CD14-positive monocyte (primary cell): ENCODE measurements at regions not wholly inside any gene's neighbourhood (a gene's known extent, or its start where the extent isn't known, plus 50 kb on each side); places are given as distances from the start of the nearest gene placed in this dataset.

Experiments
- DNase-seq, 3 donors: peaks; one replicate each; pipeline ENCODE4 v3.0.0-alpha.2; 2011 to 2022
- H2AFZ ChIP-seq: 2 replicates; pipeline ENCODE4 v1.6.0; 2012; ENCODE audit warnings: mild to moderate bottlenecking, low read depth, low read length, inconsistent platforms; ENCODE audit not compliant: insufficient read depth, poor library complexity, severe bottlenecking
- H3K27ac ChIP-seq, 2 donors: 1 replicate in 1 of 2; 2 replicates in 1 of 2; pipeline ENCODE4 v1.5.1; 2012 to 2013; ENCODE audit warnings: low read length in 2 of 2, control low read depth in 1 of 2, inconsistent platforms in 1 of 2, low read depth in 1 of 2, mild to moderate bottlenecking in 1 of 2
- H3K27me3 ChIP-seq, 2 donors: one replicate each; pipeline versions ENCODE4 v1.6.0 to v1.6.1; 2011 to 2013; ENCODE audit warnings: low read length in 2 of 2; ENCODE audit not compliant: control insufficient read depth in 2 of 2, insufficient read depth in 2 of 2
- H3K36me3 ChIP-seq, 2 donors: replicated peaks in 1 of 2; 1 replicate in 1 of 2; 2 replicates in 1 of 2; pipeline versions ENCODE4 v1.5.1 to v1.6.1; 2012 to 2013; ENCODE audit warnings: low read length in 2 of 2, control low read depth in 1 of 2, inconsistent platforms in 1 of 2, mild to moderate bottlenecking in 1 of 2; ENCODE audit not compliant: insufficient read depth in 2 of 2, control insufficient read depth in 1 of 2
- H3K4me1 ChIP-seq, 2 donors: 1 replicate in 1 of 2; 2 replicates in 1 of 2; pipeline versions ENCODE4 v1.5.1 to v1.6.1; 2012 to 2013; ENCODE audit warnings: low read length in 2 of 2, control low read depth in 1 of 2, inconsistent platforms in 1 of 2, mild to moderate bottlenecking in 1 of 2, moderate library complexity in 1 of 2; ENCODE audit not compliant: insufficient read depth in 2 of 2, control insufficient read depth in 1 of 2
- H3K4me2 ChIP-seq: replicated peaks from 2 replicates; pipeline ENCODE3; 2012; ENCODE audit warnings: low read length, moderate library complexity, mild to moderate bottlenecking; ENCODE audit not compliant: poor library complexity, severe bottlenecking; ENCODE audit errors: extremely low read depth
- H3K4me3 ChIP-seq, 3 experiments: fragments of 200-600 bp in 1 of 3; sonication (generic) in 1 of 3; replicated peaks in 1 of 3; 1 replicate in 2 of 3; 2 replicates in 1 of 3; pipeline ENCODE4 v1.5.1; 2011 to 2013; ENCODE audit warnings: low read length in 3 of 3, mild to moderate bottlenecking in 3 of 3, control low read depth in 2 of 3, low read depth in 2 of 3, inconsistent platforms in 1 of 3, moderate library complexity in 1 of 3
- H3K79me2 ChIP-seq: 2 replicates; pipeline ENCODE4 v1.6.0; 2012; ENCODE audit warnings: mild to moderate bottlenecking, control low read depth, inconsistent platforms, low read length, moderate library complexity; ENCODE audit not compliant: insufficient read depth
- H3K9ac ChIP-seq: 2 replicates; pipeline ENCODE4 v1.6.0; 2017; ENCODE audit warnings: low read length, mild to moderate bottlenecking; ENCODE audit not compliant: insufficient read depth, poor library complexity, severe bottlenecking
- H3K9me3 ChIP-seq, 2 donors: replicated peaks in 1 of 2; 1 replicate in 1 of 2; 2 replicates in 1 of 2; pipeline versions ENCODE4 v1.5.1 to v1.6.1; 2012 to 2013; ENCODE audit warnings: low read length in 2 of 2, control low read depth in 1 of 2; ENCODE audit not compliant: control insufficient read depth in 1 of 2, insufficient read depth in 1 of 2
- H4K20me1 ChIP-seq: 2 replicates; pipeline ENCODE4 v1.6.0; 2012; ENCODE audit warnings: mild to moderate bottlenecking, low read length, control low read depth, moderate library complexity; ENCODE audit not compliant: insufficient read depth
- H3K27ac Mint-ChIP-seq, 7 donors: one replicate each; pipeline ENCODE4 v1.8.0; 2020; ENCODE audit warnings: mild to moderate bottlenecking in 7 of 7, mixed read lengths in 7 of 7, moderate library complexity in 6 of 7, inconsistent platforms in 2 of 7
- H3K27me3 Mint-ChIP-seq, 3 donors: one replicate each; pipeline ENCODE4 v1.8.0; 2021 to 2022; ENCODE audit warnings: low read depth in 3 of 3, mild to moderate bottlenecking in 3 of 3, mixed read lengths in 3 of 3, moderate library complexity in 3 of 3, inconsistent platforms in 1 of 3
- H3K36me3 Mint-ChIP-seq, 2 donors: one replicate each; pipeline ENCODE4 v1.8.0; 2020; ENCODE audit warnings: mixed read lengths in 2 of 2, inconsistent platforms in 1 of 2, mild to moderate bottlenecking in 1 of 2
- H3K4me1 Mint-ChIP-seq: one replicate; pipeline ENCODE4 v1.8.0; 2020; ENCODE audit warnings: mild to moderate bottlenecking, mixed read lengths
- H3K4me3 Mint-ChIP-seq, 2 donors: one replicate each; pipeline ENCODE4 v1.8.0; 2020; ENCODE audit warnings: mild to moderate bottlenecking in 2 of 2, mixed read lengths in 2 of 2, moderate library complexity in 1 of 2
- H3K9me3 Mint-ChIP-seq, 7 donors: one replicate each; pipeline ENCODE4 v1.8.0; 2020 to 2022; ENCODE audit warnings: mixed read lengths in 7 of 7, mild to moderate bottlenecking in 6 of 7, moderate library complexity in 6 of 7, inconsistent platforms in 2 of 7
- CTCF ChIP-seq: fragments of 200-600 bp; IDR thresholded peaks from one replicate; pipeline ENCODE4 v1.8.0; 2022; ENCODE audit warnings: antibody characterized with exemption, mild to moderate bottlenecking
- WGBS: methylation state at CpG from one replicate; pipeline ENCODE4 v1.1.5; 2013; ENCODE audit warnings: missing lambda C conversion rate; ENCODE audit not compliant: insufficient coverage; 5-methylcytosine and 5-hydroxymethylcytosine counted together
- intact Hi-C, 2 donors: fragments of 100-400 bp; cut with micrococcal nuclease; formaldehyde crosslinking; loops; one replicate each; pipeline versions ENCODE4 v1.15.0 to v1.15.1; 2023

- H3K36me3 Mint-ChIP-seq = no peaks in the 10 kb centered on the region
- H3K4me1 ChIP-seq = no peaks in the 10 kb centered on the region
- peaks cover 0 to 3% of the 10 kb centered on the region in 2 donors for H3K27me3 ChIP-seq
- DNase-seq = no peak
- H2AFZ ChIP-seq = no peak overlapping the region
- no peaks in the 10 kb centered on the region for H3K9me3 ChIP-seq
- no peak overlapping the region for H3K27ac ChIP-seq
- no peak overlapping the region for H3K4me2 ChIP-seq
- no peak overlapping the region for H3K4me3 Mint-ChIP-seq
- no peak overlapping the region for H3K9ac ChIP-seq
- peaks cover 11 to 26% (median 24%) of the 10 kb centered on the region in 3 donors for H3K27me3 Mint-ChIP-seq
- intact Hi-C loops = no loop called here
- H3K4me1 Mint-ChIP-seq = no peaks in the 10 kb centered on the region
- no peak for TF ChIP-seq CTCF
- peaks cover 0 to 2% (median 0%) of the 10 kb centered on the region in 7 donors for H3K9me3 Mint-ChIP-seq
- no peaks in the 10 kb centered on the region for H4K20me1 ChIP-seq
- no peaks in the 10 kb centered on the region for H3K36me3 ChIP-seq
- 82% methylated on average over 7 of the region's 7 CpGs for WGBS
- H3K4me3 ChIP-seq = no peak overlapping the region
- no peaks in the 10 kb centered on the region for H3K79me2 ChIP-seq
- no peak overlapping the region for H3K27ac Mint-ChIP-seq
These were observed 61.6 kb downstream of the GSX1 start for GRCh38 chr13:27853861-27854260.

GRCh38 chr13:27854606-27855005 is 62.3 kb downstream of the GSX1 start:
- no CpG with 5 or more reads among the region's 1 CpG for WGBS
- DNase-seq = no peak
- Histone ChIP-seq H4K20me1 (no peaks in the 10 kb centered on the region), H3K9ac (no peak overlapping the region), H3K4me3 (no peak overlapping the region), H3K27ac (no peak overlapping the region), H3K4me2 (no peak overlapping the region), H3K4me1 (no peaks in the 10 kb centered on the region), H3K36me3 (no peaks in the 10 kb centered on the region), H3K9me3 (no peaks in the 10 kb centered on the region), H2AFZ (no peak overlapping the region), H3K27me3 (peaks cover 0 to 6% of the 10 kb centered on the region in 2 donors), H3K79me2 (no peaks in the 10 kb centered on the region)
- TF ChIP-seq CTCF = no peak
- H3K36me3 Mint-ChIP-seq = no peaks in the 10 kb centered on the region
- intact Hi-C loops = no loop called here
- peaks cover 0 to 2% (median 0%) of the 10 kb centered on the region in 7 donors for H3K9me3 Mint-ChIP-seq
- no peak overlapping the region for H3K27ac Mint-ChIP-seq
- H3K27me3 Mint-ChIP-seq = peaks cover 7 to 26% (median 21%) of the 10 kb centered on the region in 3 donors
- no peak overlapping the region for H3K4me3 Mint-ChIP-seq
- H3K4me1 Mint-ChIP-seq = no peaks in the 10 kb centered on the region
